ENCODE measurements at regions not wholly inside any gene's neighbourhood (a gene's known extent, or its start where the extent isn't known, plus 50 kb on each side); places are given as distances from the start of the nearest gene placed in this dataset.

GRCh38 chr5:114969482-114969881 lies 200.2 kb downstream of the TRIM36 start:
- TF ChIP-seq CTCF (IDR thresholded peaks at IDR 0.05): no peak
- no peak for TF ChIP-seq POLR2A (IDR thresholded peaks at IDR 0.05)
